ENCODE measurements at regions not wholly inside any gene's neighbourhood (a gene's known extent, or its start where the extent isn't known, plus 50 kb on each side); places are given as distances from the start of the nearest gene placed in this dataset.
"Not testable (repeated sequence)": the region's sequence is repeated elsewhere in the genome, so short reads cannot be mapped to it uniquely, and the experiment has no call there.

GRCh38 chr5:8839361-8840055 lies 706.4 kb downstream of the SEMA5A start:
- DNase-seq (ENCODE audit: low read depth in 3 of 3, low spot score in 1 of 3): no peak

- DNase-seq (ENCODE audit: low read depth in 3 of 3, low spot score in 1 of 3): no peak
Observed at GRCh38 chr5:8840237-8840636, 705.6 kb downstream of the SEMA5A start.

- not testable (repeated sequence) for DNase-seq (ENCODE audit: low read depth in 3 of 3, low spot score in 1 of 3)
Observed at GRCh38 chr5:8840746-8841145, 705.1 kb downstream of the SEMA5A start.

- no peak for DNase-seq (ENCODE audit: low read depth in 3 of 3, low spot score in 1 of 3)
Observed at GRCh38 chr5:8842971-8843551, 702.8 kb downstream of the SEMA5A start.

- DNase-seq (ENCODE audit: low read depth in 3 of 3, low spot score in 1 of 3): no peak
Observed at GRCh38 chr5:8843771-8844170, 702.1 kb downstream of the SEMA5A start.

GRCh38 chr5:8844206-8844605 lies 701.7 kb downstream of the SEMA5A start:
- DNase-seq (ENCODE audit: low read depth in 3 of 3, low spot score in 1 of 3): no peak

- no peak for DNase-seq (ENCODE audit: low read depth in 3 of 3, low spot score in 1 of 3)
Observed at GRCh38 chr5:8844847-8845246, 701.0 kb downstream of the SEMA5A start.

GRCh38 chr5:8845296-8845695 lies 700.6 kb downstream of the SEMA5A start:
- DNase-seq (ENCODE audit: low read depth in 3 of 3, low spot score in 1 of 3): no peak

- DNase-seq (ENCODE audit: low read depth in 3 of 3, low spot score in 1 of 3): no peak
Observed at GRCh38 chr5:8848366-8848765, 697.5 kb downstream of the SEMA5A start.

- DNase-seq (ENCODE audit: low read depth in 3 of 3, low spot score in 1 of 3): no peak
Observed at GRCh38 chr5:8848997-8849594, 696.8 kb downstream of the SEMA5A start.

GRCh38 chr5:8851101-8851500 lies 694.8 kb downstream of the SEMA5A start:
- DNase-seq (ENCODE audit: low read depth in 3 of 3, low spot score in 1 of 3): no peak

GRCh38 chr5:8857051-8857450 lies 688.8 kb downstream of the SEMA5A start:
- no peak for DNase-seq (ENCODE audit: low read depth in 3 of 3, low spot score in 1 of 3)

- DNase-seq (ENCODE audit: low read depth in 3 of 3, low spot score in 1 of 3): no peak
Observed at GRCh38 chr5:8861764-8862163, 684.1 kb downstream of the SEMA5A start.

GRCh38 chr5:8864053-8864452 lies 681.8 kb downstream of the SEMA5A start:
- no peak for DNase-seq (ENCODE audit: low read depth in 3 of 3, low spot score in 1 of 3)

GRCh38 chr5:8865266-8865665 lies 680.6 kb downstream of the SEMA5A start:
- no peak for DNase-seq (ENCODE audit: low read depth in 3 of 3, low spot score in 1 of 3)

GRCh38 chr5:8865686-8866374 lies 680.0 kb downstream of the SEMA5A start:
- DNase-seq (ENCODE audit: low read depth in 3 of 3, low spot score in 1 of 3): no peak

- DNase-seq (ENCODE audit: low read depth in 3 of 3, low spot score in 1 of 3): no peak
Observed at GRCh38 chr5:8868283-8868682, 677.6 kb downstream of the SEMA5A start.

GRCh38 chr5:8869932-8870331 lies 675.9 kb downstream of the SEMA5A start:
- DNase-seq (ENCODE audit: low read depth in 3 of 3, low spot score in 1 of 3): no peak

GRCh38 chr5:8870349-8870958 lies 675.4 kb downstream of the SEMA5A start:
- DNase-seq (ENCODE audit: low read depth in 3 of 3, low spot score in 1 of 3): no peak

- no peak for DNase-seq (ENCODE audit: low read depth in 3 of 3, low spot score in 1 of 3)
Observed at GRCh38 chr5:8870959-8871355, 674.9 kb downstream of the SEMA5A start.

GRCh38 chr5:8871446-8871845 lies 674.4 kb downstream of the SEMA5A start:
- DNase-seq (ENCODE audit: low read depth in 3 of 3, low spot score in 1 of 3): no peak

GRCh38 chr5:8875722-8876121 lies 670.2 kb downstream of the SEMA5A start:
- DNase-seq (ENCODE audit: low read depth in 3 of 3, low spot score in 1 of 3): no peak
